ENCODE measurements at regions not wholly inside any gene's neighbourhood (a gene's known extent, or its start where the extent isn't known, plus 50 kb on each side); places are given as distances from the start of the nearest gene placed in this dataset.

DNA sequence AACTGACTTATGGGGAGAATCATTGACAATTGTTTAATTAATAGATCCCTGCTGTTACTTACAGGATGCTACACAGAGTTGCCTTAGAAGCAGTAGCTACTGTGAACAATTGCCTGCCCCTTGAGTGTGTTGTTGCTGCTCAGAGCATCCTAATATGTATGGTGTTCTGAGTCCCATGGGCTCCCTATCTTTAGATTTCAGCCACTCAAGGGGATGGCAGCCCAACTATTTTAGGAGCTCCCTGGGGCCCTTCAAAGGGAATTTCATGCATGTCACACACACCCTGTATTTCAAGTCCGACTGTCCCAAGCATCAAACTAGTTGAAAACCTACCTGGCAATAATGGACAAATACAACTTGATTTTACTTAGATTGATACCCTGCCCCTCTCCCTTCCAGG is 111.2 kb downstream of the NOC3L start:
- TF ChIP-seq, protein P1, sequence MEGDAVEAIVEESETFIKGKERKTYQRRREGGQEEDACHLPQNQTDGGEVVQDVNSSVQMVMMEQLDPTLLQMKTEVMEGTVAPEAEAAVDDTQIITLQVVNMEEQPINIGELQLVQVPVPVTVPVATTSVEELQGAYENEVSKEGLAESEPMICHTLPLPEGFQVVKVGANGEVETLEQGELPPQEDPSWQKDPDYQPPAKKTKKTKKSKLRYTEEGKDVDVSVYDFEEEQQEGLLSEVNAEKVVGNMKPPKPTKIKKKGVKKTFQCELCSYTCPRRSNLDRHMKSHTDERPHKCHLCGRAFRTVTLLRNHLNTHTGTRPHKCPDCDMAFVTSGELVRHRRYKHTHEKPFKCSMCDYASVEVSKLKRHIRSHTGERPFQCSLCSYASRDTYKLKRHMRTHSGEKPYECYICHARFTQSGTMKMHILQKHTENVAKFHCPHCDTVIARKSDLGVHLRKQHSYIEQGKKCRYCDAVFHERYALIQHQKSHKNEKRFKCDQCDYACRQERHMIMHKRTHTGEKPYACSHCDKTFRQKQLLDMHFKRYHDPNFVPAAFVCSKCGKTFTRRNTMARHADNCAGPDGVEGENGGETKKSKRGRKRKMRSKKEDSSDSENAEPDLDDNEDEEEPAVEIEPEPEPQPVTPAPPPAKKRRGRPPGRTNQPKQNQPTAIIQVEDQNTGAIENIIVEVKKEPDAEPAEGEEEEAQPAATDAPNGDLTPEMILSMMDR (IDR thresholded peaks at IDR 0.05; ENCODE audit: control extremely low read depth in 1 of 3, insufficient read depth in 1 of 3, low read depth in 1 of 3, low read length in 3 of 3), result no peak
- no peak for TF ChIP-seq KDM1A (IDR thresholded peaks at IDR 0.05; ENCODE audit: borderline replicate concordance, low read length)
- TF ChIP-seq CHD2 (IDR thresholded peaks at IDR 0.05; ENCODE audit: low read length), result no peak
- TF ChIP-seq, protein P2, sequence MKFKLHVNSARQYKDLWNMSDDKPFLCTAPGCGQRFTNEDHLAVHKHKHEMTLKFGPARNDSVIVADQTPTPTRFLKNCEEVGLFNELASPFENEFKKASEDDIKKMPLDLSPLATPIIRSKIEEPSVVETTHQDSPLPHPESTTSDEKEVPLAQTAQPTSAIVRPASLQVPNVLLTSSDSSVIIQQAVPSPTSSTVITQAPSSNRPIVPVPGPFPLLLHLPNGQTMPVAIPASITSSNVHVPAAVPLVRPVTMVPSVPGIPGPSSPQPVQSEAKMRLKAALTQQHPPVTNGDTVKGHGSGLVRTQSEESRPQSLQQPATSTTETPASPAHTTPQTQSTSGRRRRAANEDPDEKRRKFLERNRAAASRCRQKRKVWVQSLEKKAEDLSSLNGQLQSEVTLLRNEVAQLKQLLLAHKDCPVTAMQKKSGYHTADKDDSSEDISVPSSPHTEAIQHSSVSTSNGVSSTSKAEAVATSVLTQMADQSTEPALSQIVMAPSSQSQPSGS (IDR thresholded peaks at IDR 0.05; ENCODE audit: low read length), result no peak
- TF ChIP-seq YY1 (IDR thresholded peaks at IDR 0.05; ENCODE audit: low read depth, low read length), result no peak
- TF ChIP-seq RAD21 (IDR thresholded peaks at IDR 0.05 in 1 of 2, conservative IDR thresholded peaks at IDR 0.05 in 1 of 2; ENCODE audit: low read depth in 2 of 2, low read length in 2 of 2), result no peak
- no peak for TF ChIP-seq TBP (IDR thresholded peaks at IDR 0.05; ENCODE audit: low read depth, low read length)
- TF ChIP-seq EP300 (IDR thresholded peaks at IDR 0.05; ENCODE audit: borderline replicate concordance in 1 of 2, low read depth in 2 of 2, low read length in 2 of 2), result no peak

All from H1 (cell line).